ENCODE measurements at regions not wholly inside any gene's neighbourhood (a gene's known extent, or its start where the extent isn't known, plus 50 kb on each side); places are given as distances from the start of the nearest gene placed in this dataset.

DNA sequence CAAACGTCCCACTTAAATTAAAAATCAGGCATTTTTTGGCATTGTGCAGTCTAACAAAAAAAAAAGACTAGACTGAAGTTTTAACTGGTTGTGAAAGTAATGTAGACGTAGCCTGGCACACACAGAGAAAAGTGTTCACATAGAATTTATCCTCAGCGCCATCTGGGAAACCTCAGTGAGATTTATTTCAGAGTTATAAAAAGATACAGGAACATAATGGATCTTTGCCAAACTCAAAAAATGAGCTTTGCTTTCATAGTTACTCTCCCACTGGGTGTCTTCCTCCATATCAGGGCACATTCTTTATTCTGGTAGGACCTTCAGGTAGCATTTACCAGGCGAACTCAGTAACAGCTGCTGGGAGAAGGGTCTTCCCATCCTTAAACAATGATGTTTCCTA is 532.4 kb upstream of the SALL3 start:
- TF ChIP-seq, protein P1, sequence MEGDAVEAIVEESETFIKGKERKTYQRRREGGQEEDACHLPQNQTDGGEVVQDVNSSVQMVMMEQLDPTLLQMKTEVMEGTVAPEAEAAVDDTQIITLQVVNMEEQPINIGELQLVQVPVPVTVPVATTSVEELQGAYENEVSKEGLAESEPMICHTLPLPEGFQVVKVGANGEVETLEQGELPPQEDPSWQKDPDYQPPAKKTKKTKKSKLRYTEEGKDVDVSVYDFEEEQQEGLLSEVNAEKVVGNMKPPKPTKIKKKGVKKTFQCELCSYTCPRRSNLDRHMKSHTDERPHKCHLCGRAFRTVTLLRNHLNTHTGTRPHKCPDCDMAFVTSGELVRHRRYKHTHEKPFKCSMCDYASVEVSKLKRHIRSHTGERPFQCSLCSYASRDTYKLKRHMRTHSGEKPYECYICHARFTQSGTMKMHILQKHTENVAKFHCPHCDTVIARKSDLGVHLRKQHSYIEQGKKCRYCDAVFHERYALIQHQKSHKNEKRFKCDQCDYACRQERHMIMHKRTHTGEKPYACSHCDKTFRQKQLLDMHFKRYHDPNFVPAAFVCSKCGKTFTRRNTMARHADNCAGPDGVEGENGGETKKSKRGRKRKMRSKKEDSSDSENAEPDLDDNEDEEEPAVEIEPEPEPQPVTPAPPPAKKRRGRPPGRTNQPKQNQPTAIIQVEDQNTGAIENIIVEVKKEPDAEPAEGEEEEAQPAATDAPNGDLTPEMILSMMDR (IDR thresholded peaks at IDR 0.05) = no peak
- no peak for TF ChIP-seq POLR2A (IDR thresholded peaks at IDR 0.05)
